ENCODE measurements at regions not wholly inside any gene's neighbourhood (a gene's known extent, or its start where the extent isn't known, plus 50 kb on each side); places are given as distances from the start of the nearest gene placed in this dataset.

DNA sequence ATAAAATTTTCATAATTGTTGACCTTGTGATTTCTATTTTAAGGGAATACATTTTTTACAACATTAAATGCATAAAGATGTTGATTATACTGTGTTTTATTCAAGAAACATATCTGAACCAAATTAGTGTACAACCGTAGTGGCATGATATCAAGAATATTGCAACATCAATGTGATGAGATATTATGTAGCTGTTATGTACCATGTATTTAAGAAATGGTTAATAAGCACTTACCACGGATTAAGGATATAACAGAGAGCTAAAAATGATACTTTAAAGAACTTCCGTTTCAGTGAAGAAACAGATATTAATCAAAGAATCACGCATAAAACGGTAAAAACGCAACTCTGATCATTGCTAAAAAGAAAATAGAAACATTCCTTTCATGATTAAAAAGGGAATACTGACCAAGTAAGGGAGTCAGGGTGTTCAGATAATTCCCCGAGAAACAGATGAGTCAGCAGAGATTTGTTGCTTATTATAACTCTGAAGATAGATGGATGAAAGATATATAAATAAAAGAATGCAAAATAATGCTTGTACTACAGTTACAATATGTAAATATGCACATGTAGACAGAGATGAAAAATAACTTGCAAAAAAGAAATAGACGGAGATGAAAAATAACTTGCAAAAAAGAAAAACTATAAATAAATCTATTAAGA is 281.9 kb upstream of the MAF start:
- TF ChIP-seq CREB1 (CRISPR knock-in tag; IDR thresholded peaks at IDR 0.05) (no peak), MYBL2 (CRISPR knock-in tag; IDR thresholded peaks at IDR 0.05) (no peak), NR3C1 (CRISPR knock-in tag; conservative IDR thresholded peaks at IDR 0.05; ENCODE audit: low read depth) (no peak), JUN (CRISPR knock-in tag; IDR thresholded peaks at IDR 0.05) (no peak), FOXP1 (CRISPR knock-in tag; IDR thresholded peaks at IDR 0.05; ENCODE audit: borderline replicate concordance) (no peak), ESRRA (CRISPR knock-in tag; IDR thresholded peaks at IDR 0.05; ENCODE audit: borderline replicate concordance) (no peak)
- TF ChIP-seq, protein P1, sequence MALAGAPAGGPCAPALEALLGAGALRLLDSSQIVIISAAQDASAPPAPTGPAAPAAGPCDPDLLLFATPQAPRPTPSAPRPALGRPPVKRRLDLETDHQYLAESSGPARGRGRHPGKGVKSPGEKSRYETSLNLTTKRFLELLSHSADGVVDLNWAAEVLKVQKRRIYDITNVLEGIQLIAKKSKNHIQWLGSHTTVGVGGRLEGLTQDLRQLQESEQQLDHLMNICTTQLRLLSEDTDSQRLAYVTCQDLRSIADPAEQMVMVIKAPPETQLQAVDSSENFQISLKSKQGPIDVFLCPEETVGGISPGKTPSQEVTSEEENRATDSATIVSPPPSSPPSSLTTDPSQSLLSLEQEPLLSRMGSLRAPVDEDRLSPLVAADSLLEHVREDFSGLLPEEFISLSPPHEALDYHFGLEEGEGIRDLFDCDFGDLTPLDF (CRISPR knock-in tag; IDR thresholded peaks at IDR 0.05), result no peak
- TF ChIP-seq, protein P2, sequence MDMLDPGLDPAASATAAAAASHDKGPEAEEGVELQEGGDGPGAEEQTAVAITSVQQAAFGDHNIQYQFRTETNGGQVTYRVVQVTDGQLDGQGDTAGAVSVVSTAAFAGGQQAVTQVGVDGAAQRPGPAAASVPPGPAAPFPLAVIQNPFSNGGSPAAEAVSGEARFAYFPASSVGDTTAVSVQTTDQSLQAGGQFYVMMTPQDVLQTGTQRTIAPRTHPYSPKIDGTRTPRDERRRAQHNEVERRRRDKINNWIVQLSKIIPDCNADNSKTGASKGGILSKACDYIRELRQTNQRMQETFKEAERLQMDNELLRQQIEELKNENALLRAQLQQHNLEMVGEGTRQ (CRISPR knock-in tag; IDR thresholded peaks at IDR 0.05), result no peak
- TF ChIP-seq, protein P3, sequence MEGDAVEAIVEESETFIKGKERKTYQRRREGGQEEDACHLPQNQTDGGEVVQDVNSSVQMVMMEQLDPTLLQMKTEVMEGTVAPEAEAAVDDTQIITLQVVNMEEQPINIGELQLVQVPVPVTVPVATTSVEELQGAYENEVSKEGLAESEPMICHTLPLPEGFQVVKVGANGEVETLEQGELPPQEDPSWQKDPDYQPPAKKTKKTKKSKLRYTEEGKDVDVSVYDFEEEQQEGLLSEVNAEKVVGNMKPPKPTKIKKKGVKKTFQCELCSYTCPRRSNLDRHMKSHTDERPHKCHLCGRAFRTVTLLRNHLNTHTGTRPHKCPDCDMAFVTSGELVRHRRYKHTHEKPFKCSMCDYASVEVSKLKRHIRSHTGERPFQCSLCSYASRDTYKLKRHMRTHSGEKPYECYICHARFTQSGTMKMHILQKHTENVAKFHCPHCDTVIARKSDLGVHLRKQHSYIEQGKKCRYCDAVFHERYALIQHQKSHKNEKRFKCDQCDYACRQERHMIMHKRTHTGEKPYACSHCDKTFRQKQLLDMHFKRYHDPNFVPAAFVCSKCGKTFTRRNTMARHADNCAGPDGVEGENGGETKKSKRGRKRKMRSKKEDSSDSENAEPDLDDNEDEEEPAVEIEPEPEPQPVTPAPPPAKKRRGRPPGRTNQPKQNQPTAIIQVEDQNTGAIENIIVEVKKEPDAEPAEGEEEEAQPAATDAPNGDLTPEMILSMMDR (IDR thresholded peaks at IDR 0.05), result no peak
- TF ChIP-seq, protein P4, sequence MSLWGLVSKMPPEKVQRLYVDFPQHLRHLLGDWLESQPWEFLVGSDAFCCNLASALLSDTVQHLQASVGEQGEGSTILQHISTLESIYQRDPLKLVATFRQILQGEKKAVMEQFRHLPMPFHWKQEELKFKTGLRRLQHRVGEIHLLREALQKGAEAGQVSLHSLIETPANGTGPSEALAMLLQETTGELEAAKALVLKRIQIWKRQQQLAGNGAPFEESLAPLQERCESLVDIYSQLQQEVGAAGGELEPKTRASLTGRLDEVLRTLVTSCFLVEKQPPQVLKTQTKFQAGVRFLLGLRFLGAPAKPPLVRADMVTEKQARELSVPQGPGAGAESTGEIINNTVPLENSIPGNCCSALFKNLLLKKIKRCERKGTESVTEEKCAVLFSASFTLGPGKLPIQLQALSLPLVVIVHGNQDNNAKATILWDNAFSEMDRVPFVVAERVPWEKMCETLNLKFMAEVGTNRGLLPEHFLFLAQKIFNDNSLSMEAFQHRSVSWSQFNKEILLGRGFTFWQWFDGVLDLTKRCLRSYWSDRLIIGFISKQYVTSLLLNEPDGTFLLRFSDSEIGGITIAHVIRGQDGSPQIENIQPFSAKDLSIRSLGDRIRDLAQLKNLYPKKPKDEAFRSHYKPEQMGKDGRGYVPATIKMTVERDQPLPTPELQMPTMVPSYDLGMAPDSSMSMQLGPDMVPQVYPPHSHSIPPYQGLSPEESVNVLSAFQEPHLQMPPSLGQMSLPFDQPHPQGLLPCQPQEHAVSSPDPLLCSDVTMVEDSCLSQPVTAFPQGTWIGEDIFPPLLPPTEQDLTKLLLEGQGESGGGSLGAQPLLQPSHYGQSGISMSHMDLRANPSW (CRISPR knock-in tag; conservative IDR thresholded peaks at IDR 0.05; ENCODE audit: low read depth), result no peak
- TF ChIP-seq, protein P5, sequence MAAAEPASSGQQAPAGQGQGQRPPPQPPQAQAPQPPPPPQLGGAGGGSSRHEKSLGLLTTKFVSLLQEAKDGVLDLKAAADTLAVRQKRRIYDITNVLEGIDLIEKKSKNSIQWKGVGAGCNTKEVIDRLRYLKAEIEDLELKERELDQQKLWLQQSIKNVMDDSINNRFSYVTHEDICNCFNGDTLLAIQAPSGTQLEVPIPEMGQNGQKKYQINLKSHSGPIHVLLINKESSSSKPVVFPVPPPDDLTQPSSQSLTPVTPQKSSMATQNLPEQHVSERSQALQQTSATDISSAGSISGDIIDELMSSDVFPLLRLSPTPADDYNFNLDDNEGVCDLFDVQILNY (CRISPR knock-in tag; IDR thresholded peaks at IDR 0.05), result no peak
- TF ChIP-seq, protein P6, sequence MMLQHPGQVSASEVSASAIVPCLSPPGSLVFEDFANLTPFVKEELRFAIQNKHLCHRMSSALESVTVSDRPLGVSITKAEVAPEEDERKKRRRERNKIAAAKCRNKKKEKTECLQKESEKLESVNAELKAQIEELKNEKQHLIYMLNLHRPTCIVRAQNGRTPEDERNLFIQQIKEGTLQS (CRISPR knock-in tag; conservative IDR thresholded peaks at IDR 0.05), result no peak

Data from WTC11 (cell line).